PC-9 (cell line): ENCODE measurements at regions not wholly inside any gene's neighbourhood (a gene's known extent, or its start where the extent isn't known, plus 50 kb on each side); places are given as distances from the start of the nearest gene placed in this dataset.

Experiments used
- BruUV-seq: library from RNA; stranded (reverse); fragments of 400-500 nt; replicated peaks from 2 replicates; lab custom pipeline; 2021; lab: Mats Ljungman, UMichigan
- CTCF ChIA-PET: fragments of 300-600 bp; sonication (Branson Sonifier 250); formaldehyde crosslinking; loops from one replicate; lab custom pipeline; 2022; ENCODE audit warnings: antibody characterized with exemption; lab: Charles Lee
- POLR2A ChIA-PET: fragments of 300-600 bp; sonication (Branson Sonifier 250); formaldehyde crosslinking; loops from one replicate; lab custom pipeline; 2022; ENCODE audit warnings: antibody characterized with exemption; ENCODE audit not compliant: unreplicated experiment; lab: Charles Lee
- DNase-seq, 2 experiments: peaks; one replicate each; pipeline versions ENCODE4 v3.0.0 to v3.0.0-alpha.2; 2015 to 2022; ENCODE audit warnings: mixed read lengths in 1 of 2
- H2AFZ ChIP-seq: fragments of 200-600 bp; sonication (generic); 2 replicates; pipeline ENCODE4 v1.8.1; 2017; ENCODE audit warnings: antibody characterized with exemption
- H3F3A ChIP-seq: fragments of 200-600 bp; sonication (generic); 2 replicates; pipeline ENCODE4 v1.8.1; 2017; ENCODE audit warnings: antibody characterized with exemption, mild to moderate bottlenecking, low read depth; ENCODE audit not compliant: insufficient read depth
- H3K27ac ChIP-seq: fragments of 200-600 bp; sonication (generic); 2 replicates; pipeline ENCODE4 v1.6.1; 2016; ENCODE audit warnings: mixed run types
- H3K27me3 ChIP-seq: fragments of 200-600 bp; sonication (generic); 2 replicates; pipeline ENCODE4 v1.6.1; 2016; ENCODE audit warnings: low read depth, mixed run types; ENCODE audit not compliant: insufficient read depth
- H3K36me3 ChIP-seq: fragments of 200-600 bp; sonication (generic); 2 replicates; pipeline ENCODE4 v1.6.1; 2016; ENCODE audit warnings: low read depth, mixed run types
- H3K4me1 ChIP-seq: fragments of 200-600 bp; sonication (generic); replicated peaks from 2 replicates; pipeline ENCODE4 v1.6.1; 2016; ENCODE audit warnings: mixed run types; ENCODE audit not compliant: insufficient read depth
- H3K4me2 ChIP-seq: fragments of 200-600 bp; sonication (generic); 2 replicates; pipeline ENCODE4 v1.6.1; 2017; ENCODE audit warnings: mixed run types
- H3K4me3 ChIP-seq: fragments of 200-600 bp; sonication (generic); 2 replicates; pipeline ENCODE4 v1.6.1; 2016; ENCODE audit warnings: mixed run types
- H3K79me2 ChIP-seq: fragments of 200-600 bp; sonication (generic); 2 replicates; pipeline ENCODE4 v1.6.1; 2017; ENCODE audit warnings: low read depth, mixed run types
- H3K9me2 ChIP-seq: fragments of 200-600 bp; sonication (generic); 2 replicates; pipeline ENCODE4 v1.8.1; 2017; ENCODE audit warnings: mild to moderate bottlenecking; ENCODE audit not compliant: insufficient read depth
- H3K9me3 ChIP-seq: fragments of 200-600 bp; sonication (generic); 2 replicates; pipeline ENCODE4 v1.8.1; 2016; ENCODE audit warnings: low read depth; ENCODE audit not compliant: insufficient read depth
- H4K20me1 ChIP-seq: fragments of 200-600 bp; sonication (generic); 2 replicates; pipeline ENCODE4 v1.8.1; 2017; ENCODE audit not compliant: insufficient read depth
- CTCF ChIP-seq: fragments of 200-600 bp; sonication (generic); conservative IDR thresholded peaks from 2 replicates; pipeline ENCODE4 v1.6.1; 2017; ENCODE audit warnings: mixed run types, antibody characterized with exemption, mild to moderate bottlenecking, moderate library complexity
- EZH2 ChIP-seq: fragments of 200-600 bp; sonication (generic); IDR thresholded peaks from 2 replicates; pipeline ENCODE4 v1.8.0; 2017; ENCODE audit warnings: antibody characterized with exemption, low read depth
- intact Hi-C: fragments of 100-400 bp; cut with micrococcal nuclease; formaldehyde crosslinking; loops from one replicate; pipeline ENCODE4 v1.10.0; 2022; ENCODE audit not compliant: unreplicated experiment

DNA sequence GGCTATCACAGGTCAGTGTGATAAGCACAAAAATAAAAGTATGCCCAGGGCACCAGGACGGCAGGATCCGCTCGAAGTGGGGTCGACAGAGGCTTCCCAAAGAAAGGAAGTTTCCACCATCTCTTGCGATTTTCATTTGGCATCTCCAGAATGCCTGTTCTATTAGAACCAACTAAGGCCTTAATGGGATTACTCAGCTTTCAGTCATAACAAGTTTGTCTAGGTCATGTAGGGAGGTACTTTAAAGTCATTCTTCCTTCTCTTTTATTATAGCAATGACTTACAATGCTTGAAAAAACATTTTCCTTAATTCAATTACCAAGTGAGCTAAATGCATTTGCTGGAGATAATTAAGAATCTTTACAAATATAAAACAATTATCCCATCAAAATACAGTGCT, 83.6 kb upstream of the DIO3 start:
- ChIA-PET POLR2A (interaction anchor here (0.5 to 0.7 kb wide), 4 partner anchors 47 to 1516 kb away, joined by 3 to 9 read pairs (median 6); no protein-coding TSS in a partner anchor), CTCF (interaction anchor here (0.6 kb wide), 1 partner anchor 7 kb away, joined by 3 read pairs; no protein-coding TSS in a partner anchor)
- Histone ChIP-seq H3K79me2 (peaks cover 36% of the 10 kb centered on the region), H3K4me1 (peaks cover 73% of the 10 kb centered on the region), H3F3A (peaks cover 69% of the 10 kb centered on the region), H3K36me3 (no peaks in the 10 kb centered on the region), H4K20me1 (no peaks in the 10 kb centered on the region), H2AFZ (0 out of 2 replicates have a peak overlapping the region, but pooled peaks have one; percentile 41), H3K9me2 (no peaks in the 10 kb centered on the region), H3K4me3 (peak overlapping the region; percentile 68; the same call in 1 of the 2 replicates), H3K9me3 (peaks cover 9% of the 10 kb centered on the region), H3K27me3 (no peaks in the 10 kb centered on the region), H3K4me2 (peak overlapping the region; percentile 93), H3K27ac (peak overlapping the region; percentile 91)
- DNase-seq, result peak in 1 of 2 experiments; percentile 83
- intact Hi-C loops, result loop anchor here (1.0 to 5.0 kb wide), 5 partner anchors 65 to 885 kb away; partner anchors contain the start of genes CINP and TECPR2
- TF ChIP-seq CTCF (no peak), EZH2 (no peak)
- no TSS peak for BruUV-seq

GRCh38 chr14:101478096-101478495, 83.2 kb upstream of the DIO3 start:
- no TSS peak for BruUV-seq
- Histone ChIP-seq H3K4me3 (peak overlapping the region; percentile 68; the same call in 1 of the 2 replicates), H4K20me1 (no peaks in the 10 kb centered on the region), H2AFZ (no peak overlapping the region), H3K4me2 (peak overlapping the region; percentile 93), H3K9me2 (no peaks in the 10 kb centered on the region), H3K36me3 (no peaks in the 10 kb centered on the region), H3K4me1 (peaks cover 73% of the 10 kb centered on the region), H3K9me3 (peaks cover 12% of the 10 kb centered on the region), H3K27ac (peak overlapping the region; percentile 91), H3F3A (peaks cover 69% of the 10 kb centered on the region), H3K27me3 (no peaks in the 10 kb centered on the region), H3K79me2 (peaks cover 31% of the 10 kb centered on the region)
- no peak for DNase-seq
- intact Hi-C loops, result loop anchor here (5.0 kb wide), 1 partner anchor 149 kb away; no protein-coding TSS in a partner anchor
- POLR2A ChIA-PET, result no interaction called here
- TF ChIP-seq CTCF, result no peak
- TF ChIP-seq EZH2, result no peak
- CTCF ChIA-PET, result no interaction called here

GRCh38 chr14:101478796-101479410, 82.4 kb upstream of the DIO3 start:
- H3K4me2 ChIP-seq, result peak overlapping the region; percentile 79
- intact Hi-C loops, result loop anchor here (5.0 kb wide), 1 partner anchor 148 kb away; no protein-coding TSS in a partner anchor
- H3K79me2 ChIP-seq, result peaks cover 23% of the 10 kb centered on the region
- no peaks in the 10 kb centered on the region for H3K9me2 ChIP-seq
- H3K36me3 ChIP-seq, result no peaks in the 10 kb centered on the region
- no peak overlapping the region for H3K4me3 ChIP-seq
- POLR2A ChIA-PET, result no interaction called here
- no peaks in the 10 kb centered on the region for H4K20me1 ChIP-seq
- peaks cover 14% of the 10 kb centered on the region for H3K9me3 ChIP-seq
- DNase-seq, result no peak
- peaks cover 73% of the 10 kb centered on the region for H3K4me1 ChIP-seq
- CTCF ChIA-PET, result no interaction called here
- H2AFZ ChIP-seq, result no peak overlapping the region
- no TSS peak for BruUV-seq
- peak overlapping the region; percentile 89 for H3K27ac ChIP-seq
- H3F3A ChIP-seq, result peaks cover 69% of the 10 kb centered on the region
- H3K27me3 ChIP-seq, result no peaks in the 10 kb centered on the region
- TF ChIP-seq EZH2, result no peak
- TF ChIP-seq CTCF, result no peak
